ENCODE measurements at regions not wholly inside any gene's neighbourhood (a gene's known extent, or its start where the extent isn't known, plus 50 kb on each side); places are given as distances from the start of the nearest gene placed in this dataset.

- TF ChIP-seq EZH2 (IDR thresholded peaks at IDR 0.05; ENCODE audit: borderline replicate concordance, low read length) (no peak), CTCF (IDR thresholded peaks at IDR 0.05; ENCODE audit: low read length) (no peak)
These were observed 54.7 kb upstream of the SMARCA2 start for GRCh38 chr9:1960342-1961042.

Measured in OCI-LY1 (cell line).